A549 (cell line): ENCODE measurements at regions not wholly inside any gene's neighbourhood (a gene's known extent, or its start where the extent isn't known, plus 50 kb on each side); places are given as distances from the start of the nearest gene placed in this dataset.

Experiments used
- BHLHE40 ChIP-seq: IDR thresholded peaks from 2 replicates; pipeline ENCODE4 v1.6.1; 2012; ENCODE audit warnings: low read depth, low read length, inconsistent platforms
- CBX2 ChIP-seq: fragments of 200-600 bp; sonication (generic); IDR thresholded peaks from 2 replicates; pipeline ENCODE4 v1.6.1; 2016; ENCODE audit warnings: low read depth, mild to moderate bottlenecking, borderline replicate concordance
- CEBPB ChIP-seq, 2 experiments: fragments of >200 bp in 1 of 2; sonication (Bioruptor Twin) in 1 of 2; formaldehyde crosslinking in 1 of 2; IDR thresholded peaks; 2 replicates each; pipeline ENCODE4 v1.6.1; 2012 to 2016
- CTCF ChIP-seq: fragments of >200 bp; sonication (Bioruptor Twin); formaldehyde crosslinking; IDR thresholded peaks from 3 replicates; pipeline ENCODE4 v1.5.1; 2016
- ELK1 ChIP-seq: fragments of 150-350 bp; IDR thresholded peaks from 2 replicates; pipeline ENCODE4 v1.6.1; 2014; ENCODE audit warnings: low read depth, mild to moderate bottlenecking, low read length
- EP300 ChIP-seq, 2 experiments: fragments of >200 bp; sonication (Bioruptor Twin); formaldehyde crosslinking; IDR thresholded peaks; 2 replicates in 1 of 2; 3 replicates in 1 of 2; pipeline ENCODE4 v1.6.1; 2016 to 2017
- FOSL2 ChIP-seq, 2 experiments: fragments of 450-650 bp in 1 of 2; fragments of >200 bp in 1 of 2; sonication (Bioruptor Twin) in 1 of 2; formaldehyde crosslinking; IDR thresholded peaks; 2 replicates each; pipeline versions ENCODE4 v1.5.0 to v1.6.1; 2016 to 2020; ENCODE audit warnings: mild to moderate bottlenecking in 1 of 2, moderate library complexity in 1 of 2
- HMGXB4 ChIP-seq: fragments of 250-450 bp; sonication (Bioruptor Pico); IDR thresholded peaks from 2 replicates; pipeline ENCODE4 v1.5.0; 2021; ENCODE audit warnings: mild to moderate bottlenecking, moderate library complexity, borderline replicate concordance
- NFE2L2 ChIP-seq: fragments of 150-350 bp; conservative IDR thresholded peaks from 2 replicates; pipeline ENCODE4 v1.6.1; 2014; ENCODE audit warnings: low read length
- POLR2A ChIP-seq: IDR thresholded peaks from 2 replicates; pipeline ENCODE4 v1.6.1; 2012; ENCODE audit warnings: mild to moderate bottlenecking, low read length
- RFX5 ChIP-seq: fragments of 450-650 bp; IDR thresholded peaks from 2 replicates; pipeline ENCODE4 v1.7.1; 2014; ENCODE audit warnings: antibody characterized with exemption, mild to moderate bottlenecking, moderate library complexity
- SMC3 ChIP-seq: fragments of >200 bp; sonication (Bioruptor Twin); formaldehyde crosslinking; IDR thresholded peaks from 3 replicates; pipeline ENCODE4 v1.6.1; 2018; ENCODE audit warnings: inconsistent platforms

GRCh38 chr18:78480262-78481054, 499.2 kb upstream of the SALL3 start:
- TF ChIP-seq CEBPB (IDR thresholded peaks at IDR 0.05) (no peak), NFE2L2 (no peak), CTCF (no peak), RFX5 (no peak), EP300 (IDR thresholded peaks at IDR 0.05) (no peak), SMC3 (no peak), BHLHE40 (no peak), FOSL2 (IDR thresholded peaks at IDR 0.05) (no peak), FOSL2 (CRISPR knock-in tag; IDR thresholded peaks at IDR 0.05) (no peak), ELK1 (no peak), CBX2 (no peak), HMGXB4 (CRISPR knock-in tag) (no peak), POLR2A (no peak)
